Esophagus muscularis mucosa (tissue), 4 donors: ENCODE measurements at regions not wholly inside any gene's neighbourhood (a gene's known extent, or its start where the extent isn't known, plus 50 kb on each side); places are given as distances from the start of the nearest gene placed in this dataset.
"Not testable (repeated sequence)": the region's sequence is repeated elsewhere in the genome, so short reads cannot be mapped to it uniquely, and the experiment has no call there.

Source experiments
- DNase-seq: peaks from one replicate; pipeline ENCODE4 v3.0.0-alpha.2; 2017; ENCODE audit errors: extremely low spot score
- H3K27ac ChIP-seq, 4 donors: fragments of 200-600 bp; sonication (generic); replicated peaks in 1 of 4; 1 replicate in 3 of 4; 2 replicates in 1 of 4; pipeline ENCODE4 v1.5.1; 2016 to 2019; ENCODE audit warnings: mild to moderate bottlenecking in 1 of 4
- H3K27me3 ChIP-seq, 4 donors: fragments of 200-600 bp; sonication (generic); one replicate each; pipeline versions ENCODE4 v1.5.1 to v1.6.0; 2016 to 2019
- H3K36me3 ChIP-seq, 4 donors: fragments of 200-600 bp; sonication (generic); one replicate each; pipeline ENCODE4 v1.5.1; 2016 to 2019
- H3K4me1 ChIP-seq, 4 donors: fragments of 200-600 bp; sonication (generic); one replicate each; pipeline ENCODE4 v1.5.1; 2016 to 2019
- H3K4me3 ChIP-seq, 4 donors: fragments of 200-600 bp; sonication (generic); 1 replicate in 2 of 4; 2 replicates in 2 of 4; pipeline ENCODE4 v1.5.1; 2016 to 2019; ENCODE audit warnings: mild to moderate bottlenecking in 4 of 4, moderate library complexity in 1 of 4
- H3K9me3 ChIP-seq, 4 donors: fragments of 200-600 bp; sonication (generic); 1 replicate in 3 of 4; 2 replicates in 1 of 4; pipeline ENCODE4 v1.5.1; 2016 to 2019
- EP300 ChIP-seq: sonication (generic); formaldehyde crosslinking; IDR thresholded peaks from one replicate; pipeline ENCODE4 v1.6.1; 2017; ENCODE audit warnings: antibody characterized with exemption
- POLR2A ChIP-seq: fragments of 450-650 bp; IDR thresholded peaks from one replicate; pipeline ENCODE4 v1.6.1; 2017; ENCODE audit warnings: antibody characterized with exemption, moderate library complexity, mild to moderate bottlenecking, low read depth
- POLR2AphosphoS5 ChIP-seq, 2 donors: sonication (generic); formaldehyde crosslinking; IDR thresholded peaks; one replicate each; pipeline ENCODE4 v1.6.1; 2017; ENCODE audit warnings: antibody characterized with exemption in 2 of 2
- WGBS: methylation state at CpG from one replicate; pipeline ENCODE4 v1.1.5; 2018; 5-methylcytosine and 5-hydroxymethylcytosine counted together
- intact Hi-C: fragments of 100-400 bp; cut with DNase I; formaldehyde crosslinking; loops from one replicate; pipeline ENCODE4 v1.15.1; 2023
- TF ChIP-seq, protein P1 (sequence below), 3 experiments: fragments of 200-600 bp in 2 of 3; fragments of 450-650 bp in 1 of 3; sonication (generic) in 2 of 3; IDR thresholded peaks; one replicate each; pipeline ENCODE4 v1.5.1; 2017 to 2019; ENCODE audit warnings: antibody characterized with exemption in 3 of 3, mild to moderate bottlenecking in 2 of 3, moderate library complexity in 1 of 3

GRCh38 chr10:4396401-4397283, 429.4 kb upstream of the AKR1E2 start:
- no peak overlapping the region for H3K4me3 ChIP-seq
- no peaks in the 10 kb centered on the region for H3K27me3 ChIP-seq
- no peaks in the 10 kb centered on the region for H3K36me3 ChIP-seq
- TF ChIP-seq POLR2AphosphoS5 (IDR thresholded peaks at IDR 0.05): no peak
- TF ChIP-seq, protein P1, sequence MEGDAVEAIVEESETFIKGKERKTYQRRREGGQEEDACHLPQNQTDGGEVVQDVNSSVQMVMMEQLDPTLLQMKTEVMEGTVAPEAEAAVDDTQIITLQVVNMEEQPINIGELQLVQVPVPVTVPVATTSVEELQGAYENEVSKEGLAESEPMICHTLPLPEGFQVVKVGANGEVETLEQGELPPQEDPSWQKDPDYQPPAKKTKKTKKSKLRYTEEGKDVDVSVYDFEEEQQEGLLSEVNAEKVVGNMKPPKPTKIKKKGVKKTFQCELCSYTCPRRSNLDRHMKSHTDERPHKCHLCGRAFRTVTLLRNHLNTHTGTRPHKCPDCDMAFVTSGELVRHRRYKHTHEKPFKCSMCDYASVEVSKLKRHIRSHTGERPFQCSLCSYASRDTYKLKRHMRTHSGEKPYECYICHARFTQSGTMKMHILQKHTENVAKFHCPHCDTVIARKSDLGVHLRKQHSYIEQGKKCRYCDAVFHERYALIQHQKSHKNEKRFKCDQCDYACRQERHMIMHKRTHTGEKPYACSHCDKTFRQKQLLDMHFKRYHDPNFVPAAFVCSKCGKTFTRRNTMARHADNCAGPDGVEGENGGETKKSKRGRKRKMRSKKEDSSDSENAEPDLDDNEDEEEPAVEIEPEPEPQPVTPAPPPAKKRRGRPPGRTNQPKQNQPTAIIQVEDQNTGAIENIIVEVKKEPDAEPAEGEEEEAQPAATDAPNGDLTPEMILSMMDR (IDR thresholded peaks at IDR 0.05): no peak
- TF ChIP-seq EP300: no peak
- TF ChIP-seq POLR2A: no peak
- no peak for DNase-seq
- WGBS: 93% methylated on average over 9 of the region's 9 CpGs
- H3K9me3 ChIP-seq: no peaks in the 10 kb centered on the region
- H3K27ac ChIP-seq: no peak overlapping the region
- intact Hi-C loops: no loop called here
- H3K4me1 ChIP-seq: peaks cover 0 to 4% (median 0%) of the 10 kb centered on the region in 4 donors

GRCh38 chr10:4395731-4396130, 430.3 kb upstream of the AKR1E2 start:
- peaks cover 0 to 4% (median 0%) of the 10 kb centered on the region in 4 donors for H3K4me1 ChIP-seq
- no peaks in the 10 kb centered on the region for H3K9me3 ChIP-seq
- no peaks in the 10 kb centered on the region for H3K27me3 ChIP-seq
- H3K4me3 ChIP-seq: no peak overlapping the region
- intact Hi-C loops: no loop called here
- TF ChIP-seq EP300 (no peak), POLR2A (no peak), POLR2AphosphoS5 (IDR thresholded peaks at IDR 0.05) (no peak)
- TF ChIP-seq, protein P1 (IDR thresholded peaks at IDR 0.05): no peak
- 94% methylated on average over 6 of the region's 6 CpGs for WGBS
- no peak for DNase-seq
- no peak overlapping the region for H3K27ac ChIP-seq
- H3K36me3 ChIP-seq: no peaks in the 10 kb centered on the region

DNA sequence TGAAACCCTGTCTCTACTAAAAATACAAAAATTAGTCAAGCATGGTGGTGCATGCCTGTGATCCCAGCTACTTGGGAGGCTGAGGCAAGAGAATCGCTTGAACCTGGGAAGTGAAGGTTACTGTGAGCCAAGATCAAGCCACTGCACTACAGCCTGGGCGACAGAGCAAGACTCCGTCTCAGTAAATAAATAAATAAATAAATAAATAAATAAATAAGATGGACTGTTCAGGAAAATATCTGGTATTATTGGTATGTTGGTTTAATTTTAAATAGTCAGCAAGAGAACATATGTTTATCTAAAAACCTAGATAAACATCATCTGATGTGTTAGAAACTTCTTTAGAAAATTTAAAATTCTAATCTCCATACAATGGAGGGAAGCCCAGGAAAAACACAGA, 431.6 kb upstream of the AKR1E2 start:
- WGBS: 100% methylated on average over 3 of the region's 3 CpGs
- H3K27ac ChIP-seq: not testable (repeated sequence)

GRCh38 chr10:4391683-4392082, 434.3 kb upstream of the AKR1E2 start:
- TF ChIP-seq EP300: no peak
- no peak for TF ChIP-seq POLR2A
- TF ChIP-seq, protein P1 (IDR thresholded peaks at IDR 0.05): no peak
- no peak for TF ChIP-seq POLR2AphosphoS5 (IDR thresholded peaks at IDR 0.05)
- DNase-seq: no peak
- 83% methylated on average over 3 of the region's 3 CpGs for WGBS
- Histone ChIP-seq H3K27me3 (no peaks in the 10 kb centered on the region), H3K9me3 (no peaks in the 10 kb centered on the region), H3K36me3 (no peaks in the 10 kb centered on the region), H3K27ac (no peak overlapping the region), H3K4me3 (no peak overlapping the region), H3K4me1 (no peaks in the 10 kb centered on the region)
- intact Hi-C loops: no loop called here

More for the DNA sequence above, 431.6 kb upstream of the AKR1E2 start:
- H3K36me3 ChIP-seq, H3K27me3 ChIP-seq, DNase-seq, H3K4me1 ChIP-seq, H3K4me3 ChIP-seq, H3K9me3 ChIP-seq, intact Hi-C loops: not testable (repeated sequence)

GRCh38 chr10:4390219-4390618, 435.8 kb upstream of the AKR1E2 start:
- H3K4me3 ChIP-seq: no peak overlapping the region
- H3K36me3 ChIP-seq: no peaks in the 10 kb centered on the region
- intact Hi-C loops: no loop called here
- H3K27ac ChIP-seq: no peak overlapping the region
- H3K27me3 ChIP-seq: no peaks in the 10 kb centered on the region
- no peaks in the 10 kb centered on the region for H3K9me3 ChIP-seq
- WGBS: 86% methylated on average over 2 of the region's 2 CpGs
- DNase-seq: no peak
- TF ChIP-seq EP300 (no peak), POLR2A (no peak), POLR2AphosphoS5 (IDR thresholded peaks at IDR 0.05) (no peak)
- TF ChIP-seq, protein P1 (IDR thresholded peaks at IDR 0.05): no peak
- H3K4me1 ChIP-seq: no peaks in the 10 kb centered on the region
